HG02798 (cell line): ENCODE measurements at regions not wholly inside any gene's neighbourhood (a gene's known extent, or its start where the extent isn't known, plus 50 kb on each side); places are given as distances from the start of the nearest gene placed in this dataset.
"Not testable (repeated sequence)": the region's sequence is repeated elsewhere in the genome, so short reads cannot be mapped to it uniquely, and the experiment has no call there.

Experiments
- ATAC-seq: cut with Tn5 transposase; IDR thresholded peaks from one replicate; pipeline ENCODE4 v1.9.1; 2021; ENCODE audit warnings: mild to moderate bottlenecking; ENCODE audit not compliant: unreplicated experiment, poor library complexity

- ATAC-seq: peak; percentile 62
Observed at GRCh38 chr2:199216253-199216652, 241.5 kb downstream of the SATB2 start.

GRCh38 chr2:199207011-199207410 is 250.7 kb downstream of the SATB2 start:
- no peak for ATAC-seq

DNA sequence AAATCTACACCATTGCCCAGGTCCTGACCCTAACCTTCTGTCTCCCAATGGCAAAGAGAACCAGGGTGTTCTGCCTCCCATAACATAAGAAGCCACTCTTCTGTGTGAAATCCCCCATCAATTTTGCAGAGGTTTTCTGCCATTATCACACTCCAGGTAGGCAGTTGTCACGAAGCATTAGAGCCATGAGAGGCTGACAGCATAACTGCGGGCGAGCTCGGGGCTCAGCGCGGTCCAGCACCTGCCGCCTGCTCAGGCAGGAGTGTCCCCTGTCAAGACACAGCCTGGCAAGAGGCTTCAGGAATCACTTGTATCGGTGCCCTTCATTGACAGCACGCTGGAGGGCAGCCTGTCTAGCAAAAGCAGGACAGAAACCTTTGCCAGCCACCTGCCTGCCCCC is 251.2 kb downstream of the SATB2 start:
- no peak for ATAC-seq

- ATAC-seq: no peak
Observed at GRCh38 chr2:199202964-199203363, 254.8 kb downstream of the SATB2 start.

- peak; percentile 54 for ATAC-seq
Observed at GRCh38 chr2:199201539-199201938, 256.2 kb downstream of the SATB2 start.

GRCh38 chr2:199199797-199200196 is 257.9 kb downstream of the SATB2 start:
- no peak for ATAC-seq

- ATAC-seq: no peak
Observed at GRCh38 chr2:199197448-199197847, 260.3 kb downstream of the SATB2 start.

- no peak for ATAC-seq
Observed at GRCh38 chr2:199196686-199197085, 261.1 kb downstream of the SATB2 start.

GRCh38 chr2:199195927-199196502 is 261.7 kb downstream of the SATB2 start:
- ATAC-seq: no peak

GRCh38 chr2:199191461-199191860 is 266.3 kb downstream of the SATB2 start:
- no peak for ATAC-seq

DNA sequence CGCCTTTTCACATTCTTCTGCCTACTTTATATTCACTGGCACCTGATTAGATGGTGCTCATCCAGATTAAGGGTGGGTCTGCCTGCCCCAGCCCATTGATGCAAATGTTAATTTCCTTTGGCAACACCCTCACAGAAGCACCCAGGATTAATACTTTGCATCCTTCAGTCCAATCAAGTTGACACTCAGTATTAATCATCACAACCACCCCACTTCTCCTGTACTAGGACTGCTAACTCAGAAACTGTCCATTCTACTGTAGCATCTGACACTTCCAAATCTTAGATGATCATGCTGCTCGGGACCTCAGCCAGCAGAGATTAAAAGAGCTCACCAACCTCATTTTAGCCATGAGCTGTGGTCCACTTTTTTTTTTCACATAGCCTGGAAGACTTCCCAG is 268.5 kb downstream of the SATB2 start:
- no peak for ATAC-seq

DNA sequence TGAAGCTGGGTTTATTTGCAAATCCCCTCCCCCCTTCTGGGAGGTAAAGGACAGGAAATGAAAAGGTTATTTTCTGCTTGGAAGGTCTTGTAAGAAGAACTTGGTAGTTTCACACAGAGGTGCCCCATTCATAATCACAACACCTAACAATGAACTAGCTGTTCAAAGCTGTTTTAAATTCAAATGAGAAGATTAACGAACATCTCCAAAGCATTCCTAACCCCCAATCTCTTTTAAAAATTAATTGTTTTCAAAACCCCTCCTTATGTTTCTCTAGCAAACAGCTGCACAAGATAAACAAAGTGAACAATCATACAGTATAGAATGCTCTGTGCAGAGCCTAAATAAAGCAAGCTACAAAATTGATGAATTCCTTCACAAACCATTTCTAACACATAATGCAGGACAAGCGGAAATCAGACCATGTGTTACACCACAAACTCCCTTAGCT is 271.4 kb downstream of the SATB2 start:
- no peak for ATAC-seq

DNA sequence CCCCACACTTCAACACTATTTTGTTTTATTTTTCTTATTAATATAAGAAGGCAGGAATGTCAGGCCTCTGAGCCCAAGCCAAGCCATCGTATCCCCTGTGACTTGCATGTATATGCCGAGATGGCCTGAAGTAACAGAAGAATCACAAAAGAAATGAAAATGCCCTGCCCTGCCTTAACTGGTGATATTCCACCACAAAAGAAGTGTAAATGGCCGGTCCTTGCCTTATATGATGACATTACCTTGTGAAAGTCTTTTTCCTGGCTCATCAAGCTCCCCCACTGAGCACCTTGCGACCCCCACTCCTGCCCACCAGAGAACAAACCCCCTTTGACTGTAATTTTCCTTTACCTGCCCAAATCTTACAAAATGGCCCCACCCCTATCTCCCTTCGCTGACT is 272.6 kb downstream of the SATB2 start:
- ATAC-seq: not testable (repeated sequence)

DNA sequence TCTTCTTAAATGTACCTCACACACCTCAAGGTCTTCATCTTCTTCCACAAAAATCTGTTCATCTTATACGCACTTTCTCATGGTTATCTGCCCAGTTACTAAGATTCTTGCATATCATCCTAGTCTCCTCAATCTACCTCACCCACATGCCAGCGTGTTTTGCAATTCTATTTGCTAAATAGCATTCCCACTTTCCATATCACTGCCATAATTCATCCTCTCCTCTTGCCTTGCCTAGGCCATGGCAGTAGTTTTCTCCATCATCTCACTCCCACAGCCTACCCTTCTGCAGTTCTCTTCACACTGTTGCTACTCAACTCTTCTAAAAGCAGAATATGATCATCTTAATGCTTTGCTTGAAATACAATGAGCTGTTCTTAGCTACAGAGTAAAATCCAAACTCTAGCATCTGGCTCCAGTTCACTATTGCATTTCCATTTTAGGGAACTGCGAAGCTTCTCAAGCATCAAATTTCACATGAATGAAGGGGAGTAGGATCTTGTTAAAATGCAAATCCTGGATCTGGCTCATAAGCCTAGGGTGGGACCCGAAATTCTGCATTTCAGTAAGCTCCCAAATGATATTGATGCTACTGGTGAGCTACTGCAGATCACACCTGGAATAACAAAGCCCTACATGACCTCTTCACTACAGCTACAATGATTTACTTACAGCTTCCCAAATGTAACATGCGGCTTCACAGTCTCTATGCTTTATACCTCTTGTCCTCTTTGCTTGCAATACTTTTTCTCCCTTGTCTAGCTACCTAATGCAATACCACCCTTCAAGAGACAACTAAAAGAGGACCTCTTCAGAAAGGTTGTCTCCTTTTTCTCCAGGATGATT is 293.9 kb downstream of the SATB2 start:
- no peak for ATAC-seq

- no peak for ATAC-seq
Observed at GRCh38 chr2:199160677-199161465, 296.9 kb downstream of the SATB2 start.

DNA sequence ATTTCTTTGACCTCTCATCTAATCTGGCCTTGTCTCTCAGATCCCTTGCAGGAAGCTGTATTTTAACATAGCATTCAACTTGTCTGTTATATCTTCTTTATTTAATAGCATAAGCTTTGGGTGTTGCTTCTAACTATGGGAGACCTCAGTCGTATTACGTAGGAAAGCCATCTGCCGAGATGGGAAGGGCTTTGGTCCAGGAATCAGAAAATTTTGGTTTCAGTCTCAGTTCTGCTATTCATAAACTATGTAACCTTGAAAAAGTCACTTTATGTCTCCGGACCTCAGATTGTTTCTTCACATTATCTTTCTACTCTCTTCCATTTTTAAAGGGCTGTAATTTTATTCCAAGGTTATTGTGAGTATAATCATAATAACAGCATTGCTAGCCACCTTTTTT is 297.7 kb downstream of the SATB2 start:
- no peak for ATAC-seq

- ATAC-seq: no peak
Observed at GRCh38 chr2:199148076-199148845, 309.5 kb downstream of the SATB2 start.

DNA sequence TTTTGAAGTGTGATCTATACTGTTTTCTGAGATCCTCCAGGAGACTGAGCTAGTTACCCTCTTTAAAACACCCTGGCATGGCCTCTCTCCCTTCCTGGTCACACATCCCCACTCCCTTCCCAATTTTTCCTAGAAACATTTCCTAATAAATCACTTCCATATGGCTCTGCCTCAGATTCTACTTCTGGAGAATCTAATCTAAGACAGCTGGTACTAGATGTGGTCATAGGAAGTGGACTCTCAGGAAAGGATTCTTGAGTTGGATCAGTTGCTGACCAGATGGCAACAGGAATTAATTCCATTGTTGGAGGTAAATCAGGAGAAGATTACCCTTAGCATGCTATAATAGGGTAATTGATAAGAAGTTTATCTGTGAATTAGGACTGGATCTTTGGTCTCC is 310.5 kb downstream of the SATB2 start:
- no peak for ATAC-seq

DNA sequence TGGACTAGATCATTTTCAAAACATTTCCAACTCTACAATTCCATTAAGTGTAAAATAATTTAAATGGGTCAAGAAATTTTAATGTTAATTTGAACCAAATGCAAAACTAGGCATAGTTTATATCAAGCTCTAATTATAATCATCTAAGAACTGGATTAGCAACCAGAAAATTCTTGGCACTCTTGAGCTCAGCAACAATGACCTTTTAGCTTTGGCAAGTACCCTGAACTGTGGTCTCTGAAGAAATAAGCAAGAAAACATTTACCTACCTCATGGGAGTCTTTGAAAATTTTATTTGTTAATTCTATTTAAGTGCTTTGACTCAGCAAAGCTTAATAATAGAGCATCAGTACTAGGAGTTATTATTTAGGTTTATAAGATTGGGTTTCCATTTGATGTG is 313.2 kb downstream of the SATB2 start:
- ATAC-seq: no peak

DNA sequence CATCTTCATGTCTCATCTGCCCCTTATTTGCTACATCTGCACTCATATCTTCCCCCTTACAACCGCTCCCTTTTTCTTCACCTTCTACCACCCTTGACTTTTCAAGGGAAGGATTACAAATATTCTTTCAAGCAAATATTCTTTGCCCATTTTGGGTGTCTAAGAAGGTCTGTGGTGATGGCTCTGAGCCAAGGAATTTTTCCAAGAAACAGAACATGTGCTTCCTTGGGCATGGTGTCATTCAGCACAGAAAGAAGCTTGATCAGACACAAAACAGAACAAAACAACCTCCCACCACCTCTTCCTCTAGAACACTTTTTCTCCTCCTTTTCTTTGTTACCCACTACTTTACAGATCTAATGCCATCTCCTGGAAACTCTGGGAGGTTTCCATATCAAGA is 313.7 kb downstream of the SATB2 start:
- no peak for ATAC-seq
